Heart left ventricle (tissue), 16 donors: ENCODE measurements at regions not wholly inside any gene's neighbourhood (a gene's known extent, or its start where the extent isn't known, plus 50 kb on each side); places are given as distances from the start of the nearest gene placed in this dataset.
"Not testable (repeated sequence)": the region's sequence is repeated elsewhere in the genome, so short reads cannot be mapped to it uniquely, and the experiment has no call there.

Experiments used
- ATAC-seq, 4 donors: fragments of 200-7000 bp; cut with Tn5 transposase; one replicate each; pipeline ENCODE4 v1.9.1; 2020 to 2022; ENCODE audit warnings: moderate library complexity in 4 of 4, mild to moderate bottlenecking in 3 of 4, moderate number of reproducible peaks in 1 of 4
- DNase-seq, 5 donors: peaks; one replicate each; pipeline ENCODE4 v3.0.0-alpha.2; 2020
- H3K27ac ChIP-seq, 12 donors: fragments of 200-600 bp; sonication (generic) in 4 of 12; one replicate each; pipeline versions ENCODE4 v1.5.0 to v1.8.0; 2016 to 2022; ENCODE audit warnings: mild to moderate bottlenecking in 2 of 12
- H3K27me3 ChIP-seq, 9 donors: fragments of 200-600 bp; sonication (generic) in 2 of 9; one replicate each; pipeline versions ENCODE4 v1.5.1 to v1.8.0; 2016 to 2022; ENCODE audit warnings: mild to moderate bottlenecking in 3 of 9
- H3K36me3 ChIP-seq, 9 donors: fragments of 200-600 bp; sonication (generic) in 2 of 9; one replicate each; pipeline versions ENCODE4 v1.5.0 to v1.8.0; 2018 to 2022; ENCODE audit warnings: mild to moderate bottlenecking in 2 of 9
- H3K4me1 ChIP-seq, 12 donors: fragments of 200-600 bp; sonication (generic) in 4 of 12; one replicate each; pipeline versions ENCODE4 v1.5.0 to v1.8.0; 2016 to 2022; ENCODE audit warnings: mild to moderate bottlenecking in 3 of 12
- H3K4me3 ChIP-seq, 12 donors: fragments of 200-600 bp; sonication (generic) in 4 of 12; one replicate each; pipeline versions ENCODE4 v1.5.0 to v1.8.0; 2017 to 2022; ENCODE audit warnings: mild to moderate bottlenecking in 9 of 12, moderate library complexity in 4 of 12
- H3K9me3 ChIP-seq, 12 donors: fragments of 200-600 bp; sonication (generic) in 4 of 12; one replicate each; pipeline versions ENCODE4 v1.5.0 to v1.8.0; 2016 to 2022; ENCODE audit warnings: mild to moderate bottlenecking in 1 of 12
- CTCF ChIP-seq, 12 donors: fragments of 200-600 bp; sonication (generic) in 4 of 12; IDR thresholded peaks; one replicate each; pipeline versions ENCODE4 v1.5.0 to v1.8.0; 2018 to 2022; ENCODE audit warnings: antibody characterized with exemption in 12 of 12, mild to moderate bottlenecking in 5 of 12
- POLR2A ChIP-seq, 2 donors: fragments of 450-650 bp; IDR thresholded peaks; one replicate each; pipeline ENCODE4 v1.6.1; 2017; ENCODE audit warnings: antibody characterized with exemption in 2 of 2, mild to moderate bottlenecking in 2 of 2, moderate library complexity in 2 of 2
- WGBS, 4 donors: extraction: QIAGEN DNeasy Blood & Tissue Kit in 2 of 4; methylation state at CpG; one replicate each; pipeline versions ENCODE4 v1.1.5 to v1.1.7; 2013 to 2018; 5-methylcytosine and 5-hydroxymethylcytosine counted together
- intact Hi-C, 10 donors: fragments of 100-400 bp; cut with DNase I; formaldehyde crosslinking; loops; one replicate each; pipeline versions ENCODE4 v1.11.1 to v1.14.2; 2022
- donor health status: ischemic (EF 13 %, LVEDD 7.1; RV severe dilation, severe dysfunction).
- donor health status: healthy with polysubstance abuse.
- donor health status: DM: no; HTN: yes; CAD: no.
- donor health status: DM: no; HTN: no; CAD: no.
- donor health status: ischemic (EF 25% LVEDD 6.9; RV normal size, moderate dysfunction).
- donor health status: ischemic (EF 25% LVEDD 5.7; RV mildly dilated, moderate dysfunction).
- donor health status: healthy.
- donor health status: DM: yes; HTN: yes; CAD: no.
- donor health status: ischemic (EF 35%, LVEDD 5.7; RV mildly dilated, moderate dysfunction).
- donor health status: nonischemic (EF 11% LVEDD 7.7; RV severe dilation, severe dysfunction).
- donor health status: DM: yes; HTN: yes; CAD: no.
- donor health status: PGD.
- donor health status: ischemic (EF 29% LVEDD 5.4; RV normal size, mild dysfunction).
- donor health status: nonischemic (EF 23%, LVEDD 6.1; RV moderate dilation, normal function).

- no peaks in the 10 kb centered on the region for H3K4me1 ChIP-seq
- H3K27me3 ChIP-seq, result no peaks in the 10 kb centered on the region
- no peaks in the 10 kb centered on the region for H3K36me3 ChIP-seq
- H3K4me3 ChIP-seq, result no peak overlapping the region
- intact Hi-C loops, result no loop called here
- H3K27ac ChIP-seq, result no peak overlapping the region
- TF ChIP-seq POLR2A (IDR thresholded peaks at IDR 0.05), result no peak
- DNase-seq (no peak), ATAC-seq (no peak)
- 56 to 64% (median 60%) methylated on average over 4 of the region's 4 CpGs for WGBS, 4 donors
- peaks cover 0 to 33% (median 8%) of the 10 kb centered on the region in 12 donors for H3K9me3 ChIP-seq
Measured at GRCh38 chr5:152046361-152046760, 121.7 kb upstream of the GLRA1 start.

- DNase-seq, result not testable (repeated sequence)
- WGBS, 4 donors, result 56 to 71% (median 64%) methylated on average over 2 of the region's 2 CpGs
Measured at GRCh38 chr5:152038856-152039255, 114.2 kb upstream of the GLRA1 start.

GRCh38 chr5:152026328-152027024, 101.8 kb upstream of the GLRA1 start:
- H3K4me1 ChIP-seq, ATAC-seq, H3K36me3 ChIP-seq, H3K27ac ChIP-seq, intact Hi-C loops, DNase-seq, H3K4me3 ChIP-seq, H3K27me3 ChIP-seq: not testable (repeated sequence)
- WGBS, 4 donors, result 58 to 67% (median 59%) methylated on average over 8 to 9 of the region's 9 CpGs
- peaks cover 0 to 16% (median 0%) of the 10 kb centered on the region in 12 donors for H3K9me3 ChIP-seq

More at GRCh38 chr5:152038856-152039255, 114.2 kb upstream of the GLRA1 start:
- H3K27me3 ChIP-seq, ATAC-seq, intact Hi-C loops, H3K4me3 ChIP-seq, H3K36me3 ChIP-seq, H3K27ac ChIP-seq, H3K4me1 ChIP-seq: not testable (repeated sequence)
- H3K9me3 ChIP-seq, result peaks cover 0 to 14% (median 0%) of the 10 kb centered on the region in 12 donors

- Histone ChIP-seq H3K4me1 (no peaks in the 10 kb centered on the region), H3K4me3 (no peak overlapping the region), H3K27ac (no peak overlapping the region), H3K27me3 (no peaks in the 10 kb centered on the region), H3K9me3 (peaks cover 0 to 4% (median 0%) of the 10 kb centered on the region in 12 donors), H3K36me3 (no peaks in the 10 kb centered on the region)
- TF ChIP-seq CTCF (IDR thresholded peaks at IDR 0.05) (no peak), POLR2A (IDR thresholded peaks at IDR 0.05) (no peak)
- WGBS, 4 donors, result 81 to 90% (median 82%) methylated on average over 1 of the region's 1 CpG
- ATAC-seq, result no peak
- DNase-seq, result no peak
- intact Hi-C loops, result no loop called here
Measured at GRCh38 chr5:152016421-152016820, 91.8 kb upstream of the GLRA1 start.

GRCh38 chr5:152007653-152008335, 83.1 kb upstream of the GLRA1 start:
- DNase-seq (no peak), ATAC-seq (no peak)
- Histone ChIP-seq H3K4me3 (no peak overlapping the region), H3K27ac (no peak overlapping the region), H3K9me3 (peaks cover 0 to 4% (median 0%) of the 10 kb centered on the region in 12 donors), H3K4me1 (no peaks in the 10 kb centered on the region), H3K36me3 (no peaks in the 10 kb centered on the region), H3K27me3 (no peaks in the 10 kb centered on the region)
- TF ChIP-seq CTCF (IDR thresholded peaks at IDR 0.05) (no peak), POLR2A (IDR thresholded peaks at IDR 0.05) (no peak)
- 19 to 34% (median 26%) methylated on average over 3 of the region's 3 CpGs for WGBS, 4 donors
- intact Hi-C loops, result no loop called here
